HG03460 (cell line): ENCODE measurements at regions not wholly inside any gene's neighbourhood (a gene's known extent, or its start where the extent isn't known, plus 50 kb on each side); places are given as distances from the start of the nearest gene placed in this dataset.

ENCODE experiments used
- ATAC-seq: cut with Tn5 transposase; IDR thresholded peaks from one replicate; pipeline ENCODE4 v1.9.1; 2021; ENCODE audit not compliant: unreplicated experiment

DNA sequence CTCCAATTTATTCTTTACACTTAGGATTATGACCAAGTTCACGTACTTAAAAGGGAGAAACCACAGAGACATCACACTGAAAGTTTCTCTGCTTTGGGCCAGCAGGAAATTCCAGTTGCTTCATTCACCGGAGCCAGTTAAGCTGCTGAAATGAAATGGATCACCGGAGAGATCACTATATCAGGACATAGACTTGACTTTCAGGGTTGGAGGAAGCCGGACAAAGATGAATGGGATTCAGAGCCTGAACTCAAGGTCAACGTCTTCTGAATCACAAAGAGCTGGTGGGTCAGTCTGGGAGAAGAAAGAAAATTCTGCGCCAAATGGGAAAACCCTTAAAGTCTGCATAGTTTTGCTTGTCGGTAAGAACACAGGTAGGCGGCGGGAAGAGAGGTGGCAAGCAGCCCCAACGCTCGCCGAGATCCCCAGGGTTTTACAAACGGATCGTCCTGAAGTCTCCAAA lies 81.9 kb upstream of the CCDC28A start:
- ATAC-seq = no peak

DNA sequence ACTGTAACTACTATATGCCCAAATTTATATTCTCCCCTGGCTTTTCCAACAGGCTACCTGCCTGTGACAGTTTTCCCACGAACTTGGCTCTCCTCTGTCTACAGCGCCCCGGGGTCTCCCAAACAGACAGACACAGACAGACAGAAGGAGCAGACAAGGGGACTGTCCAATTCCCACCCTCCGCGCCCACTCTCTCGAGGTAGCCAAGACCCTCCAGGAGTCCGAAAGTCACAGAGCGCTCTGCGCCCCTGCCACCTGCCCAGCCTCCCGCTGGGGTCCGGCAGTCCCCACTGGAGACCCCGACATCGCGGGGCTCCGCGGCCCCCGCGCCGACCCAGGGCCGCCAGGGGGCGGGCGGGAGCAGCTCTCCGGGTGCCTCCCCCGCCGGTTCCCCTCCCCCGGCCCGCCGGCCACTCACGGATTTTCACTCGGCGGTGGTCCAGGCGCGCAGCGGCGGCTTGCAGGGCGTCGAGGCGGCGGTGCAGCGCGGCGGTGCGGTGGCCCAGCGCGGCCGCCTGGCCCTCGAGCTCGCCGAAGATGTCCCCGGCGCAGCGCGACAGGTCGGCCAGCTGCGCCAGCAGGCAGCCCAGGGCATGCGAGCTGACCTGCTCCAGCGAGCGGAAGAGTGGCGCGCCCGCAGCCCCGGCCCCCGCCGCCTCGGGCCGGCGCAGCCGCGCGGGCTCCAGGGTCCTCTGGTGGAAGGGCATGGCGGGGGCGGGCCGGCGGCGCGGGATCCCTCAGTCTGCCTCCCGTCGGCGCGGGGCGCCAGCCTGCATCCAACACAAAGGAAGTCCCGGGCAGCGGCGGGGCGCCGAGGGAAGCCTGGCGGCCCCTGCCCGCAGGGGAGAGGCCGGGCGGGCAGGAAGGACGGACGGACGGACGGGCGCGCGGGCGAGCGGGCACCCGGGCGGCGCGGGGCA lies 81.3 kb upstream of the CCDC28A start:
- peak; percentile 66 for ATAC-seq

DNA sequence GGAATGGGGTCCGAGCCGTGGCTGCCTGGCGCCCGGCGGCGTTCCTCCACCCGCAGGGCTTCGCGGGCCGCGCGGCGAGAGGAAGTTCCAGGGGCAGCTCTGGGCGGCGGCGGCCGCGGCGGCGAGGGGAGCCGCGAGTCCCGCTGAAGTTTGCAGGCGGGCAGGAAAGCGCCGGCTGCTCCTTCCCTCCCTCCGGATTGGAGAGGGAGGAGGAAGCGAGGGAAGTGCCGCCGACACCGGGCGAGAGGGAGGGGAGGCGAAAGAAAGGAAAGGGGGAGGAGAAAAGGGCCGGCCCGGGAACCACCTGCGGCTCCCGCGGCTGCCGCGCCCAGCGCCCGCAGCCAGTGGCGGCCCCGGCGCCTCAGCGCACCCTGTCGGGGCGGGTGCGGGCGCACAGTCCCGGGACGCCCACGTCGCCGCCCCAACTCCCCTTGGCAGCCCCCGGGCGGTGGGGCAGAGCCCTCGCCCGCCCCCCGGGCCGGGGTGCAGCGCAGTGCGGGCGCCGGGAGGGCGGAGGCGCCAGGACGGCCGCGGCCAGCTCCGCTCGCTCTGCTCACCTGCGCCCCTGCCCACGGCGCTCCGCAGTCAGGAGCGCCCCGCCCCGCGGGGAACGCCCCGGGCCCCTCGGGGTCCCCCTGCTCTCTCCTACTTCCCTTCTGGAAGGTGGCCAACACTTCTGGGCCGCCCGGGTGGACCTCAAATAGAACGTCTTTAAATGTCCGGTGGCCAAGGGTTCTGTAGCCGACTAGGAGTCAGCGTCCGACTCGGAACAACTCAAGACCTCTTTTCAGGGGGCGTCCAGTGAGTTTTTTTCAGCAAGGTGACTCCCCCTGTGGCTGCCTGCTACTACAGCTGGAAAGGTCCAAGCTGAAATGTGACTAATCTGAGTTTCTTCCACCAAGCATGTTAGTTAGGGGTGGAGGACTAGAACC lies 80.3 kb upstream of the CCDC28A start:
- peak; percentile 51 for ATAC-seq

GRCh38 chr6:138695193-138695592 lies 78.4 kb upstream of the CCDC28A start:
- no peak for ATAC-seq

DNA sequence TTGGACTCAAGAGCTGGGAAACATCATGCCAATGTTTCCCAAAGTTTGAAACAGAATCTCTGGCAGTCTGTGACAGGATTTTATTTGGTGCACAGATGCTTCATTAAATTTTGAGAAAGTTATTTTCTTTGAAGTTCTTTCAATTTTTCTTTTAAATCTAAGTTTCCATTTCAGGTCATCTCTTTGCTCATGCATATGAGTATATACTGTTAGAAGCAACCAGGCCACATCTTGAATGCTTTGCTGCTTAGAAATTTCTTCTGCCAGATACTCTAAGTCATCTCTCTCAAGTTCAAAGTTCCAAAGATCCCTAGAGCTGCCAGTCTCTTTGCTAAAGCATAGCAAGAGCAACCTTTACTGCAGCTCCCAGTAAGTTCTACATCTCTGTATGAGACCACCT lies 59.1 kb upstream of the CCDC28A start:
- ATAC-seq = no peak

DNA sequence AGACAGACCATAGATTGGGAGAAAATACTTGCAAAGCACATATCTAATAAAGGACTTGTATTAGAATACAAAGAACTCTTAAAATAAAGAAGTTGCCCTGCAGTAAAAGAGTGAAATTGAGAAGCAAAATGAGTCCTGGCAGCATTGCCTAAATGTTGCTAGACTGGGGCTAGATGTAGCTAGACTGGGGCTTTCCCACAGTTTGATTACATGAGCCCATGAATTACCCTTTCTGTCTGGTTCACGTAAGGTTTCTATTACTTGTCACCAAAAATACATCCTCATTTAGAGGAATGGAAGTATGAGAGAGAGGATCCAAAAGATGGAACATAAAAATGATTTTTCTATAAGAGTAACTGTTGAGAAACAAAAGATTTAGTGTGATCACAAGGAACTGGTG lies 57.6 kb upstream of the CCDC28A start:
- no peak for ATAC-seq

DNA sequence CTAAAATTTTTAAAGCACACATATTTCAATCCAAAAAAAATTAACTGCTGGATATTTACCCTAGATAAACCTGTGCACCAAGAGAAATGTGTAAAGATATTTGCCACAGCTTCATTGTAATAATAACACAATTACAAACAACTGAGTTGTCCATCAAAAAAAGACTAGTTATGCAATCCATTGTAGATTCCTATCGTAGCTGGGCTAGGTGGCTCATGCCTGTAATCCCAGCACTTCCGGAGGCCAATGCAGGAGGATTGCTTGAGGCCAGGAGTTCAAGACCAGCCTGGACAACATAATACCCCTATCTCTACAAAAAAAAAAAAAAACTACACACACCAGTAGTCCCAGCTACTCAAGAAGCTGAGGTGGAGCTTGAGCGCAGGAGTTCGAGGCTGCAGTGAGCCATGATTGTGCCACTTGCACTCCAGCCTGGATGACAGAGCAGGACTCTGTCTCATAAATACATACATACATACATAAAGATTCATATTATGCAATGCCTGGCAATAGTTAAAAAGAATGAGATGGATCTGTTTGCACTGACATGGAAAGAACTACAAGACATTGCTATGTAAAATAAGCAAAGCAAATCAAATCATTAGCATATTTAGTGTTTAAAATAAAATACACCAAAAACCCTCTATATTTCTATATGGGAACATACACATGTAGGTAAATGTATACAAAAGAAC lies 56.5 kb upstream of the CCDC28A start:
- no peak for ATAC-seq

DNA sequence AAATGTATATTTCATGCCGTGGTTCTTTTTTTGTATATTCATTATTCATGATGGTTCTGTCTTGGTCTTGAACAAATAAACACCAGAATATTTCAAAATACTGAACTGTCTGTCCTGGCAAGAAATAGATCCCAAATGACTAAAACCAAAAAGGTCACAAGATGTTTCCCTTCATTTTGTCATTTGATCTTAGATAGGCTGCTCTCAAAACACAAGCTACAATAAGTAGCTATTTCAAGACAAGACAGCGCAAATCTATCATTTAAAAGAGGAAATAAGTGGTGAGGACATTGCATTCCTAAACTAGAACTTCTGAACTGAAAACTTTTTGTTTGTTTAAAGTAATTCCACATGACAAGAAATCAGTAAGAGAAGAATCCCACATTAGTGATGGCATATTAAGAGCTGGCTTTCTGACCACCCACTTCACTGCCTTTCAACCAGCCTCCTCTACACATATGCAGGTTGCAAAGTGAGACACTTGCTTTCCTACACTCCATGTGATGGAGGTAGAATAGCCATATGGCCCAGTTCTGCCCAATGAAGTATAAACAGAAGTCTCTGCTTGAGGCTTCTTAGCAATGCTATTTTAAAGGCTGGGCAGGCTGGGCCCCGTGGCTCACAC lies 54.4 kb upstream of the CCDC28A start:
- ATAC-seq = no peak

- no peak for ATAC-seq
Measured at GRCh38 chr6:138719744-138720143, 53.8 kb upstream of the CCDC28A start.

DNA sequence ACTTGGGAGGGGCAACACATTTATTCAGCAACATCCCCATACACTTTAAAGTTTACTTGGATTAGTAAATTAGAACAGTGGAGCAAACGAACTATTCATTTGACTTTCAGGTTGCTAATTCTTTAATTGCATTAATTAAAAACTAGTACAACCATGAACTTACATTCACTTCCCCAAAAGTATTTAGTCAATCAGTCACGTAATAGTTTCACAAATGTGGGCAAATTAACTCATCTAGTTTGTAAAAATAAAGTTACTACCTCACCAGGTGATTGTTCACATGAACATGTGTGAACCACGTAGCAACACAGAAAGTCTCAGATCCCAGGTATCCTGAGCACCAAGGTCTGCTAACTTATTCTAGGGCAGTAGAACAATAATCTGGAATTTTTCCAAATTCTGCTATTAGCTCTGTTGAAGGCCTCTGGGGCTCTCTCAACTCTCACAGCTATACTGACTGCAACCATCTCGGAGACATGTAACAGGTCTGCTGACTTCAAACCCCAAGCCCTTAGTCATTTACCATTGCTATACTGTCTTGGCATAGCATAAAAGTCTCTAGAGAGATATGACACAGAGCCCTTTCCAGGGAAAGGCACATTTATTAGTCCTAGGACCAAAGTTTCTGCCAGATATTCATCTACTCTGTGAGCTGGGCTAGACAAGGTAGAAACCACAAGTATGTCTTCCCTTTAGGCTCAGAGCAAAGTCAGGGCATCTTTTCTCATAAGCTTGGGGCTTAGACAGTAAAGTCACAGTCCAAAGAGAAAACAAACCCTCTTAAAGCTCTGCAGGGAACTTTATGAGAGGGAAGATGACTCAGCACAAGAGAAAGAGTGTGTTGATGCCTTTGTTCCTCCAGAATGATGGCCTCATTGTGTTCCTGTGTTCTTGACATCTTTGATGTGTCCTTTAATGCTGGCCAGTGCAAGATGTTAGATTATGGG lies 50.9 kb upstream of the CCDC28A start:
- no peak for ATAC-seq
